Astrocyte (in vitro differentiated cells and primary cell): ENCODE measurements at regions not wholly inside any gene's neighbourhood (a gene's known extent, or its start where the extent isn't known, plus 50 kb on each side); places are given as distances from the start of the nearest gene placed in this dataset.

Experiments used
- EZH2 ChIP-seq: IDR thresholded peaks from 2 replicates; pipeline ENCODE4 v1.6.1; 2012; ENCODE audit warnings: mild to moderate bottlenecking, low read length, inconsistent platforms; ENCODE audit not compliant: insufficient read depth
- TF ChIP-seq, protein P1 (sequence below): IDR thresholded peaks from 2 replicates; pipeline ENCODE4 v1.5.1; 2011; ENCODE audit warnings: low read depth, mild to moderate bottlenecking, inconsistent platforms, low read length, moderate library complexity; ENCODE audit not compliant: insufficient read depth

DNA sequence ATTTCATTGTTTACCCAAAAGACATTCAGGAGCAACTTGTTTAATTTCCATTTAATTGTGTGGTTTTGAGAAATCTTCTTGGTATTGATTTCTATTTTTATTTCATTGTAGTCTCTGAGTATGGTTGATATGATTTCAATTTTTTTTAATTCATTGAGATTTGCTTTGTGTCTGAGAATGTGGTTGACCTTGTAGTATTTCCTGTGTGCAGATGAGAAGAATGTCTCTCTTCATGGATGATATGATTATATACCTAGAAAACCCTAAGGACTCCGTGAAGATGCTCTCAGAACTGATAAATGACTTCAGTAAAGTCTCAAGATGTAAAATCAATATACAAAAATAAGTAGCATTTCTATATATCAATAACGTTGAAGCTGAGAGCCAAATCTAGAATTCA, 202.4 kb upstream of the CDH9 start:
- TF ChIP-seq, protein P1, sequence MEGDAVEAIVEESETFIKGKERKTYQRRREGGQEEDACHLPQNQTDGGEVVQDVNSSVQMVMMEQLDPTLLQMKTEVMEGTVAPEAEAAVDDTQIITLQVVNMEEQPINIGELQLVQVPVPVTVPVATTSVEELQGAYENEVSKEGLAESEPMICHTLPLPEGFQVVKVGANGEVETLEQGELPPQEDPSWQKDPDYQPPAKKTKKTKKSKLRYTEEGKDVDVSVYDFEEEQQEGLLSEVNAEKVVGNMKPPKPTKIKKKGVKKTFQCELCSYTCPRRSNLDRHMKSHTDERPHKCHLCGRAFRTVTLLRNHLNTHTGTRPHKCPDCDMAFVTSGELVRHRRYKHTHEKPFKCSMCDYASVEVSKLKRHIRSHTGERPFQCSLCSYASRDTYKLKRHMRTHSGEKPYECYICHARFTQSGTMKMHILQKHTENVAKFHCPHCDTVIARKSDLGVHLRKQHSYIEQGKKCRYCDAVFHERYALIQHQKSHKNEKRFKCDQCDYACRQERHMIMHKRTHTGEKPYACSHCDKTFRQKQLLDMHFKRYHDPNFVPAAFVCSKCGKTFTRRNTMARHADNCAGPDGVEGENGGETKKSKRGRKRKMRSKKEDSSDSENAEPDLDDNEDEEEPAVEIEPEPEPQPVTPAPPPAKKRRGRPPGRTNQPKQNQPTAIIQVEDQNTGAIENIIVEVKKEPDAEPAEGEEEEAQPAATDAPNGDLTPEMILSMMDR, result no peak
- no peak for TF ChIP-seq EZH2
